ENCODE measurements at regions not wholly inside any gene's neighbourhood (a gene's known extent, or its start where the extent isn't known, plus 50 kb on each side); places are given as distances from the start of the nearest gene placed in this dataset.

- Histone ChIP-seq H3F3A (ENCODE audit: insufficient read depth) (no peaks in the 10 kb centered on the region), H3K4me3 (no peak overlapping the region), H3K79me2 (ENCODE audit: insufficient read depth) (no peaks in the 10 kb centered on the region), H3K4me2 (ENCODE audit: unreplicated experiment) (no peak overlapping the region), H4K20me1 (ENCODE audit: insufficient read depth) (no peaks in the 10 kb centered on the region), H3K36me3 (ENCODE audit: low read depth) (no peaks in the 10 kb centered on the region), H3K27ac (no peak overlapping the region), H3K27me3 (replicated peaks; ENCODE audit: insufficient read depth) (no peaks in the 10 kb centered on the region), H2AFZ (no peak overlapping the region), H3K9me3 (ENCODE audit: low read depth) (no peaks in the 10 kb centered on the region), H3K9ac (no peak overlapping the region), H3K4me1 (ENCODE audit: insufficient read depth) (no peaks in the 10 kb centered on the region), H3K9me2 (ENCODE audit: insufficient read depth) (no peaks in the 10 kb centered on the region)
- WGBS, 2 experiments (ENCODE audit: low coverage in 1 of 2, low lambda C conversion rate in 2 of 2, missing lambda C conversion rate in 2 of 2), result 42 to 50% methylated on average over 11 of the region's 11 CpGs
- in situ Hi-C loops (cut with MboI), result no loop called here
- TF ChIP-seq EZH2phosphoT487 (IDR thresholded peaks at IDR 0.05; ENCODE audit: insufficient read depth, low read depth) (no peak), EZH2 (IDR thresholded peaks at IDR 0.05; ENCODE audit: insufficient read depth, poor library complexity, severe bottlenecking) (no peak)
- no peak for DNase-seq
Observed at GRCh38 chr5:3237276-3237868, 358.3 kb upstream of the IRX1 start.

- H3K4me1 ChIP-seq (ENCODE audit: insufficient read depth), result no peaks in the 10 kb centered on the region
- in situ Hi-C loops (cut with MboI), result no loop called here
- no peak for DNase-seq
- no peak overlapping the region for H3K4me3 ChIP-seq
- no peak overlapping the region for H3K4me2 ChIP-seq (ENCODE audit: unreplicated experiment)
- no peaks in the 10 kb centered on the region for H3K27me3 ChIP-seq (replicated peaks; ENCODE audit: insufficient read depth)
- H3K9me3 ChIP-seq (ENCODE audit: low read depth), result no peaks in the 10 kb centered on the region
- WGBS, 2 experiments (ENCODE audit: low coverage in 1 of 2, low lambda C conversion rate in 2 of 2, missing lambda C conversion rate in 2 of 2), result 55 to 68% methylated on average over 9 of the region's 9 CpGs
- H3K79me2 ChIP-seq (ENCODE audit: insufficient read depth), result no peaks in the 10 kb centered on the region
- no peak overlapping the region for H3K27ac ChIP-seq
- no peak overlapping the region for H3K9ac ChIP-seq
- TF ChIP-seq EZH2phosphoT487 (IDR thresholded peaks at IDR 0.05; ENCODE audit: insufficient read depth, low read depth) (no peak), EZH2 (IDR thresholded peaks at IDR 0.05; ENCODE audit: insufficient read depth, poor library complexity, severe bottlenecking) (no peak)
- H3K36me3 ChIP-seq (ENCODE audit: low read depth), result no peaks in the 10 kb centered on the region
- no peaks in the 10 kb centered on the region for H3K9me2 ChIP-seq (ENCODE audit: insufficient read depth)
- H2AFZ ChIP-seq, result no peak overlapping the region
- H4K20me1 ChIP-seq (ENCODE audit: insufficient read depth), result no peaks in the 10 kb centered on the region
- H3F3A ChIP-seq (ENCODE audit: insufficient read depth), result no peaks in the 10 kb centered on the region
Observed at GRCh38 chr5:3234566-3234965, 361.1 kb upstream of the IRX1 start.

- H3K27me3 ChIP-seq (replicated peaks; ENCODE audit: insufficient read depth), result no peaks in the 10 kb centered on the region
- in situ Hi-C loops (cut with MboI), result no loop called here
- H3K9me3 ChIP-seq (ENCODE audit: low read depth), result no peaks in the 10 kb centered on the region
- no peaks in the 10 kb centered on the region for H3K4me1 ChIP-seq (ENCODE audit: insufficient read depth)
- no peak overlapping the region for H3K4me3 ChIP-seq
- TF ChIP-seq EZH2phosphoT487 (IDR thresholded peaks at IDR 0.05; ENCODE audit: insufficient read depth, low read depth) (no peak), EZH2 (IDR thresholded peaks at IDR 0.05; ENCODE audit: insufficient read depth, poor library complexity, severe bottlenecking) (no peak)
- H3F3A ChIP-seq (ENCODE audit: insufficient read depth), result no peaks in the 10 kb centered on the region
- H3K4me2 ChIP-seq (ENCODE audit: unreplicated experiment), result no peak overlapping the region
- no peak for DNase-seq
- H3K9me2 ChIP-seq (ENCODE audit: insufficient read depth), result no peaks in the 10 kb centered on the region
- H3K36me3 ChIP-seq (ENCODE audit: low read depth), result no peaks in the 10 kb centered on the region
- no peaks in the 10 kb centered on the region for H3K79me2 ChIP-seq (ENCODE audit: insufficient read depth)
- H4K20me1 ChIP-seq (ENCODE audit: insufficient read depth), result no peaks in the 10 kb centered on the region
- 38 to 45% methylated on average over 10 of the region's 10 CpGs for WGBS, 2 experiments (ENCODE audit: low coverage in 1 of 2, low lambda C conversion rate in 2 of 2, missing lambda C conversion rate in 2 of 2)
- no peak overlapping the region for H2AFZ ChIP-seq
- no peak overlapping the region for H3K9ac ChIP-seq
- no peak overlapping the region for H3K27ac ChIP-seq
Observed at GRCh38 chr5:3230941-3231340, 364.7 kb upstream of the IRX1 start.

GRCh38 chr5:3230254-3230653, 365.4 kb upstream of the IRX1 start:
- 28 to 38% methylated on average over 5 of the region's 5 CpGs for WGBS, 2 experiments (ENCODE audit: low coverage in 1 of 2, low lambda C conversion rate in 2 of 2, missing lambda C conversion rate in 2 of 2)
- in situ Hi-C loops (cut with MboI), result no loop called here
- no peak overlapping the region for H3K9ac ChIP-seq

More at GRCh38 chr5:3230254-3230653, 365.4 kb upstream of the IRX1 start:
- Histone ChIP-seq H2AFZ (no peak overlapping the region), H3F3A (ENCODE audit: insufficient read depth) (no peaks in the 10 kb centered on the region), H3K27me3 (replicated peaks; ENCODE audit: insufficient read depth) (no peaks in the 10 kb centered on the region), H3K79me2 (ENCODE audit: insufficient read depth) (no peaks in the 10 kb centered on the region), H3K27ac (no peak overlapping the region), H3K9me3 (ENCODE audit: low read depth) (no peaks in the 10 kb centered on the region), H3K9me2 (ENCODE audit: insufficient read depth) (no peaks in the 10 kb centered on the region), H3K4me3 (no peak overlapping the region), H3K36me3 (ENCODE audit: low read depth) (no peaks in the 10 kb centered on the region), H3K4me1 (ENCODE audit: insufficient read depth) (no peaks in the 10 kb centered on the region), H4K20me1 (ENCODE audit: insufficient read depth) (no peaks in the 10 kb centered on the region), H3K4me2 (ENCODE audit: unreplicated experiment) (no peak overlapping the region)
- no peak for TF ChIP-seq EZH2 (IDR thresholded peaks at IDR 0.05; ENCODE audit: insufficient read depth, poor library complexity, severe bottlenecking)
- DNase-seq, result no peak

All from GM23248 (cell line).